ENCODE measurements at regions not wholly inside any gene's neighbourhood (a gene's known extent, or its start where the extent isn't known, plus 50 kb on each side); places are given as distances from the start of the nearest gene placed in this dataset.

DNA sequence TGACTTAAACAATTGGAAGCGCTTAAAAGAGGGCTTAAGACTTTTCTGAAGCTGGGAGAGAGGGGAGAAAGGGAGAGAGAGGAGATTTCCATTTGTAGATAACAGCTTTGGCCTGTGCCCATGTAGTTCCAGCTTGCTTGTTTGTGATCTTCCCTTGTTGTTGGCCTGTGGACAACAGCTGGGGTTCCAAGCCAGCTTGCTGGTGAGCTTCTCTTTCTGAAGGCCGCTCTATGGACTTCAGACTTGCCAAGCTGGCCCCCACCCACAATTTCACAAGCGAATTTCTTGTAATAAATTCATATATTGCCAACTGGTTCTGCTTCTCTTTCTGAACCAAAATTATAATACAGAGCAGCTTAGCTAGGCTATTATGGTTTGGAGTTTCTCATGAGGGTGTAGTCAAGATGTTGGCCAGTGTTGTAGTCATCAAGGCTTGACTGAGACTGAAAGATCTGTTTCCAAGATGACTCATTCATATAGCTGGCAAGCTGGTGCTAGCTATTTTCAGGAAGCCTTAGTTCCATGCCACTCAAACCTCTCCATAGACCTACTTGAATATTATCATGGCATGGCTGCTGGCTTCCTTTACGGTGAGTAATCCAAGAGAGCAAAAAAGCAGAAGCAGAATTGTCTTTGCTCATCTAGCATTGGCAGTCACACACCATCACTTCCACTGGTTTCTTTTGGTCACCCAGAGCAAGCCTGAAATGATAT, 89.4 kb downstream of the ATP23 start:
- TF ChIP-seq, protein P1, sequence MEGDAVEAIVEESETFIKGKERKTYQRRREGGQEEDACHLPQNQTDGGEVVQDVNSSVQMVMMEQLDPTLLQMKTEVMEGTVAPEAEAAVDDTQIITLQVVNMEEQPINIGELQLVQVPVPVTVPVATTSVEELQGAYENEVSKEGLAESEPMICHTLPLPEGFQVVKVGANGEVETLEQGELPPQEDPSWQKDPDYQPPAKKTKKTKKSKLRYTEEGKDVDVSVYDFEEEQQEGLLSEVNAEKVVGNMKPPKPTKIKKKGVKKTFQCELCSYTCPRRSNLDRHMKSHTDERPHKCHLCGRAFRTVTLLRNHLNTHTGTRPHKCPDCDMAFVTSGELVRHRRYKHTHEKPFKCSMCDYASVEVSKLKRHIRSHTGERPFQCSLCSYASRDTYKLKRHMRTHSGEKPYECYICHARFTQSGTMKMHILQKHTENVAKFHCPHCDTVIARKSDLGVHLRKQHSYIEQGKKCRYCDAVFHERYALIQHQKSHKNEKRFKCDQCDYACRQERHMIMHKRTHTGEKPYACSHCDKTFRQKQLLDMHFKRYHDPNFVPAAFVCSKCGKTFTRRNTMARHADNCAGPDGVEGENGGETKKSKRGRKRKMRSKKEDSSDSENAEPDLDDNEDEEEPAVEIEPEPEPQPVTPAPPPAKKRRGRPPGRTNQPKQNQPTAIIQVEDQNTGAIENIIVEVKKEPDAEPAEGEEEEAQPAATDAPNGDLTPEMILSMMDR (conservative IDR thresholded peaks at IDR 0.05; ENCODE audit: low read depth, low read length): no peak
- no peak for TF ChIP-seq EZH2 (IDR thresholded peaks at IDR 0.05; ENCODE audit: low read length, unreplicated experiment)
- TF ChIP-seq EZH2phosphoT487 (IDR thresholded peaks at IDR 0.05; ENCODE audit: borderline replicate concordance, low read length): no peak
